Brain microvascular endothelial cell (primary cell): ENCODE measurements at regions not wholly inside any gene's neighbourhood (a gene's known extent, or its start where the extent isn't known, plus 50 kb on each side); places are given as distances from the start of the nearest gene placed in this dataset.

ENCODE experiments used
- DNase-seq: peaks from one replicate; pipeline ENCODE4 v3.0.0-alpha.2; 2020
- H3K27ac ChIP-seq: fragments of 250-450 bp; sonication (Bioruptor Pico); 2 replicates; pipeline ENCODE4 v1.5.1; 2020; ENCODE audit warnings: mild to moderate bottlenecking, moderate library complexity
- H3K27me3 ChIP-seq: fragments of 250-450 bp; sonication (Bioruptor Pico); replicated peaks from 2 replicates; pipeline ENCODE4 v1.5.1; 2020; ENCODE audit warnings: mild to moderate bottlenecking
- H3K36me3 ChIP-seq: fragments of 250-450 bp; sonication (Bioruptor Pico); replicated peaks from 2 replicates; pipeline ENCODE4 v1.5.1; 2020; ENCODE audit warnings: mild to moderate bottlenecking
- H3K4me3 ChIP-seq: 2 replicates; pipeline ENCODE4 v1.5.1; 2011; ENCODE audit warnings: low read depth, mild to moderate bottlenecking, control low read depth, low read length, moderate library complexity
- CTCF ChIP-seq: IDR thresholded peaks from 2 replicates; pipeline ENCODE4 v1.5.1; 2011; ENCODE audit warnings: low read depth, mild to moderate bottlenecking, moderate library complexity, low read length, control low read depth, inconsistent platforms; ENCODE audit errors: missing control alignments
- in situ Hi-C: cut with HindIII; loops from 2 replicates; pipeline ENCODE4 v1.10.0; 2017; ENCODE audit warnings: low sequenced_read_pairs, low pct_ligation_motif_present

- H3K27me3 ChIP-seq = no peaks in the 10 kb centered on the region
- DNase-seq = no peak
- in situ Hi-C loops = no loop called here
These were observed 373.2 kb upstream of the ACTBL2 start for GRCh38 chr5:57855831-57856230.

GRCh38 chr5:57853929-57854697 lies 371.5 kb upstream of the ACTBL2 start:
- Histone ChIP-seq H3K27me3 (no peaks in the 10 kb centered on the region), H3K27ac (no peak overlapping the region), H3K4me3 (no peak overlapping the region), H3K36me3 (no peaks in the 10 kb centered on the region)
- TF ChIP-seq CTCF = no peak
- DNase-seq = no peak
- in situ Hi-C loops = no loop called here

More at GRCh38 chr5:57855831-57856230, 373.2 kb upstream of the ACTBL2 start:
- Histone ChIP-seq H3K4me3 (no peak overlapping the region), H3K36me3 (no peaks in the 10 kb centered on the region), H3K27ac (no peak overlapping the region)
- TF ChIP-seq CTCF = no peak

GRCh38 chr5:57850109-57850508 lies 367.5 kb upstream of the ACTBL2 start:
- no peaks in the 10 kb centered on the region for H3K27me3 ChIP-seq
- no peaks in the 10 kb centered on the region for H3K36me3 ChIP-seq
- no peak for DNase-seq
- no peak overlapping the region for H3K4me3 ChIP-seq
- H3K27ac ChIP-seq = no peak overlapping the region
- TF ChIP-seq CTCF = no peak
- in situ Hi-C loops = no loop called here

- in situ Hi-C loops = no loop called here
- Histone ChIP-seq H3K27me3 (no peaks in the 10 kb centered on the region), H3K4me3 (no peak overlapping the region), H3K27ac (no peak overlapping the region), H3K36me3 (no peaks in the 10 kb centered on the region)
- no peak for TF ChIP-seq CTCF
- DNase-seq = no peak
These were observed 362.4 kb upstream of the ACTBL2 start for GRCh38 chr5:57845025-57845424.

GRCh38 chr5:57844410-57844809 lies 361.8 kb upstream of the ACTBL2 start:
- Histone ChIP-seq H3K4me3 (no peak overlapping the region), H3K36me3 (no peaks in the 10 kb centered on the region), H3K27me3 (no peaks in the 10 kb centered on the region), H3K27ac (no peak overlapping the region)
- TF ChIP-seq CTCF = no peak
- no peak for DNase-seq
- in situ Hi-C loops = no loop called here

GRCh38 chr5:57843059-57843367 lies 360.4 kb upstream of the ACTBL2 start:
- DNase-seq = no peak
- TF ChIP-seq CTCF = no peak
- Histone ChIP-seq H3K27me3 (no peaks in the 10 kb centered on the region), H3K27ac (peak overlapping the region; percentile 93), H3K36me3 (no peaks in the 10 kb centered on the region), H3K4me3 (no peak overlapping the region)
- in situ Hi-C loops = no loop called here
